WTC11 (cell line): ENCODE measurements at regions not wholly inside any gene's neighbourhood (a gene's known extent, or its start where the extent isn't known, plus 50 kb on each side); places are given as distances from the start of the nearest gene placed in this dataset.

Experiments
- ATAC-seq: fragments of 200-7000 bp; cut with Tn5 transposase; 2 replicates; pipeline ENCODE4 v1.10.0; 2021; ENCODE audit warnings: mild to moderate bottlenecking, moderate library complexity
- CTCF ChIA-PET: fragments of 300-600 bp; sonication (Branson Sonifier 250); formaldehyde crosslinking; loops from one replicate; lab custom pipeline; 2021; ENCODE audit warnings: antibody characterized with exemption; lab: Charles Lee
- POLR2A ChIA-PET: fragments of 350-600 bp; sonication (Branson Sonifier 250); formaldehyde crosslinking; loops from one replicate; lab custom pipeline; 2021; ENCODE audit warnings: antibody characterized with exemption; lab: Charles Lee
- DNase-seq: peaks from one replicate; pipeline ENCODE4 v3.0.0; 2021; ENCODE audit warnings: low spot score
- H3K27ac Mint-ChIP-seq: 2 replicates; pipeline ENCODE4 v1.8.0; 2021; ENCODE audit warnings: mixed read lengths
- H3K27me3 Mint-ChIP-seq: 2 replicates; pipeline ENCODE4 v1.8.0; 2021; ENCODE audit warnings: low read depth, mild to moderate bottlenecking, moderate library complexity, mixed read lengths
- H3K36me3 Mint-ChIP-seq: 2 replicates; pipeline ENCODE4 v1.8.0; 2021; ENCODE audit warnings: mixed read lengths
- H3K4me1 Mint-ChIP-seq: 2 replicates; pipeline ENCODE4 v1.8.0; 2022; ENCODE audit warnings: mixed read lengths
- H3K4me3 Mint-ChIP-seq: 2 replicates; pipeline ENCODE4 v1.8.0; 2021; ENCODE audit warnings: mild to moderate bottlenecking, moderate library complexity, mixed read lengths
- H3K9me3 Mint-ChIP-seq: 2 replicates; pipeline ENCODE4 v1.8.0; 2021; ENCODE audit warnings: mixed read lengths
- ATF1 ChIP-seq: sonication (generic); formaldehyde crosslinking; IDR thresholded peaks from 2 replicates; pipeline ENCODE4 v1.8.1; 2023; ENCODE audit warnings: mild to moderate bottlenecking, moderate library complexity, missing genetic modification reagents
- FOXP4 ChIP-seq: sonication (generic); formaldehyde crosslinking; IDR thresholded peaks from 2 replicates; pipeline ENCODE4 v1.8.0; 2022; ENCODE audit warnings: mild to moderate bottlenecking, missing genetic modification reagents
- GRHL2 ChIP-seq: fragments of 250-450 bp; sonication (Bioruptor Pico); IDR thresholded peaks from 2 replicates; pipeline ENCODE4 v1.8.0; 2022; ENCODE audit warnings: mild to moderate bottlenecking, moderate library complexity; ENCODE audit not compliant: insufficient replicate concordance, severe bottlenecking
- HMGXB4 ChIP-seq: sonication (generic); formaldehyde crosslinking; IDR thresholded peaks from 2 replicates; pipeline ENCODE4 v1.8.1; 2023; ENCODE audit warnings: mild to moderate bottlenecking, moderate library complexity, missing genetic modification reagents
- KAT7 ChIP-seq: sonication (generic); formaldehyde crosslinking; IDR thresholded peaks from 2 replicates; pipeline ENCODE4 v1.8.1; 2023; ENCODE audit warnings: missing genetic modification reagents, mild to moderate bottlenecking, borderline replicate concordance
- RORB ChIP-seq: fragments of 250-450 bp; sonication (Bioruptor Pico); IDR thresholded peaks from 2 replicates; pipeline ENCODE4 v1.9.0; 2021; ENCODE audit warnings: mild to moderate bottlenecking
- TEAD1 ChIP-seq: sonication (generic); formaldehyde crosslinking; IDR thresholded peaks from 2 replicates; pipeline ENCODE4 v1.8.0; 2022; ENCODE audit warnings: mild to moderate bottlenecking, missing genetic modification reagents
- TEAD4 ChIP-seq: sonication (generic); formaldehyde crosslinking; IDR thresholded peaks from 2 replicates; pipeline ENCODE4 v1.8.0; 2022; ENCODE audit warnings: mild to moderate bottlenecking, missing genetic modification reagents
- TP53 ChIP-seq: sonication (generic); formaldehyde crosslinking; IDR thresholded peaks from 2 replicates; pipeline ENCODE4 v1.8.1; 2023; ENCODE audit warnings: mild to moderate bottlenecking, missing genetic modification reagents
- ZNF263 ChIP-seq: sonication (generic); formaldehyde crosslinking; IDR thresholded peaks from 2 replicates; pipeline ENCODE4 v1.8.1; 2022; ENCODE audit warnings: low read depth, mild to moderate bottlenecking, moderate library complexity, missing genetic modification reagents
- ZNF423 ChIP-seq: fragments of 250-450 bp; sonication (Bioruptor Pico); IDR thresholded peaks from 2 replicates; pipeline ENCODE4 v2.1.2; 2022; ENCODE audit warnings: mild to moderate bottlenecking, moderate library complexity
- ZNF425 ChIP-seq: fragments of 250-450 bp; sonication (Bioruptor Pico); conservative IDR thresholded peaks from 2 replicates; pipeline ENCODE4 v1.9.0; 2021; ENCODE audit warnings: mild to moderate bottlenecking
- TF ChIP-seq, protein P1 (sequence below): fragments of 200-600 bp; IDR thresholded peaks from 2 replicates; pipeline ENCODE4 v1.8.0; 2022; ENCODE audit warnings: antibody characterized with exemption
- TF ChIP-seq, protein P2 (sequence below): sonication (generic); formaldehyde crosslinking; conservative IDR thresholded peaks from 2 replicates; pipeline ENCODE4 v1.8.1; 2022; ENCODE audit warnings: mild to moderate bottlenecking, missing genetic modification reagents
- TF ChIP-seq, protein P3 (sequence below): sonication (generic); formaldehyde crosslinking; IDR thresholded peaks from 2 replicates; pipeline ENCODE4 v1.8.1; 2023; ENCODE audit warnings: mild to moderate bottlenecking, missing genetic modification reagents, moderate library complexity
- TF ChIP-seq, protein P4 (sequence below): sonication (generic); formaldehyde crosslinking; IDR thresholded peaks from 2 replicates; pipeline ENCODE4 v1.8.0; 2023; ENCODE audit warnings: missing genetic modification reagents, mild to moderate bottlenecking, borderline replicate concordance
- TF ChIP-seq, protein P5 (sequence below): fragments of 250-450 bp; sonication (Bioruptor Pico); IDR thresholded peaks from 2 replicates; pipeline ENCODE4 v1.9.0; 2021; ENCODE audit warnings: moderate library complexity, mild to moderate bottlenecking, inconsistent platforms, borderline replicate concordance

- POLR2A ChIA-PET, result no interaction called here
- no peaks in the 10 kb centered on the region for H3K9me3 Mint-ChIP-seq
- no peak for DNase-seq
- H3K27ac Mint-ChIP-seq, result no peak overlapping the region
- no peak for TF ChIP-seq HMGXB4 (CRISPR knock-in tag)
- TF ChIP-seq ATF1 (CRISPR knock-in tag), result no peak
- TF ChIP-seq ZNF423 (CRISPR knock-in tag), result no peak
- TF ChIP-seq, protein P1, sequence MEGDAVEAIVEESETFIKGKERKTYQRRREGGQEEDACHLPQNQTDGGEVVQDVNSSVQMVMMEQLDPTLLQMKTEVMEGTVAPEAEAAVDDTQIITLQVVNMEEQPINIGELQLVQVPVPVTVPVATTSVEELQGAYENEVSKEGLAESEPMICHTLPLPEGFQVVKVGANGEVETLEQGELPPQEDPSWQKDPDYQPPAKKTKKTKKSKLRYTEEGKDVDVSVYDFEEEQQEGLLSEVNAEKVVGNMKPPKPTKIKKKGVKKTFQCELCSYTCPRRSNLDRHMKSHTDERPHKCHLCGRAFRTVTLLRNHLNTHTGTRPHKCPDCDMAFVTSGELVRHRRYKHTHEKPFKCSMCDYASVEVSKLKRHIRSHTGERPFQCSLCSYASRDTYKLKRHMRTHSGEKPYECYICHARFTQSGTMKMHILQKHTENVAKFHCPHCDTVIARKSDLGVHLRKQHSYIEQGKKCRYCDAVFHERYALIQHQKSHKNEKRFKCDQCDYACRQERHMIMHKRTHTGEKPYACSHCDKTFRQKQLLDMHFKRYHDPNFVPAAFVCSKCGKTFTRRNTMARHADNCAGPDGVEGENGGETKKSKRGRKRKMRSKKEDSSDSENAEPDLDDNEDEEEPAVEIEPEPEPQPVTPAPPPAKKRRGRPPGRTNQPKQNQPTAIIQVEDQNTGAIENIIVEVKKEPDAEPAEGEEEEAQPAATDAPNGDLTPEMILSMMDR, result no peak
- TF ChIP-seq, protein P2, sequence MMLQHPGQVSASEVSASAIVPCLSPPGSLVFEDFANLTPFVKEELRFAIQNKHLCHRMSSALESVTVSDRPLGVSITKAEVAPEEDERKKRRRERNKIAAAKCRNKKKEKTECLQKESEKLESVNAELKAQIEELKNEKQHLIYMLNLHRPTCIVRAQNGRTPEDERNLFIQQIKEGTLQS (CRISPR knock-in tag), result no peak
- TF ChIP-seq, all 79 proteins: peak for 0
- Mint-ChIP-seq H3K4me1 (peaks cover 2% of the 10 kb centered on the region), H3K27me3 (no peaks in the 10 kb centered on the region), H3K36me3 (no peaks in the 10 kb centered on the region), H3K4me3 (no peak overlapping the region)
- CTCF ChIA-PET, result no interaction called here
- ATAC-seq, result no peak
Measured at GRCh38 chr9:74172874-74173273, 324.3 kb upstream of the RORB start.

DNA sequence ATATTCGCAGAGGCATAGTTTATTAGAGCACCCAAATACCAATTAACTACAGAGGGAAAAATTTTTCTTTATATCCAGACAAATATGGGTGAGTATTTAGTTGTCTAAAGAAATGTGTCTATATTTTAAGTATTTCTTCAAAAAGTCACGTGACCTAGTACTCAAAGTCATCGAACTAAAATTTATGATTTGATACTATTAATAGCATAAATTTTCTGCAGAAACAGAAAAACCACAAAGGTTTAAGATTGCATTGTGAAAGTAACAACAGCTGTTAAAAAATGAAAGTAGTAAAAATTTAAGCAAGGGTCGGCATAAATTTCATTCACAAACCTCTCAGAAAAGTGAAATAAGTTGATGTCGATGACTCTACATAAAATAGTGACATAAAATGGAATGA is 323.9 kb upstream of the RORB start:
- Mint-ChIP-seq H3K9me3 (no peaks in the 10 kb centered on the region), H3K4me3 (no peak overlapping the region), H3K4me1 (no peaks in the 10 kb centered on the region), H3K36me3 (no peaks in the 10 kb centered on the region), H3K27ac (no peak overlapping the region), H3K27me3 (no peaks in the 10 kb centered on the region)
- POLR2A ChIA-PET, result no interaction called here
- CTCF ChIA-PET, result no interaction called here
- no peak for ATAC-seq
- no peak for DNase-seq
- TF ChIP-seq TEAD4 (no peak), KAT7 (CRISPR knock-in tag) (no peak), TP53 (no peak), FOXP4 (CRISPR knock-in tag) (no peak), RORB (CRISPR knock-in tag) (no peak), GRHL2 (CRISPR knock-in tag) (no peak), ZNF263 (CRISPR knock-in tag) (no peak), TEAD1 (CRISPR knock-in tag) (no peak), ZNF425 (no peak)
- TF ChIP-seq, protein P3, sequence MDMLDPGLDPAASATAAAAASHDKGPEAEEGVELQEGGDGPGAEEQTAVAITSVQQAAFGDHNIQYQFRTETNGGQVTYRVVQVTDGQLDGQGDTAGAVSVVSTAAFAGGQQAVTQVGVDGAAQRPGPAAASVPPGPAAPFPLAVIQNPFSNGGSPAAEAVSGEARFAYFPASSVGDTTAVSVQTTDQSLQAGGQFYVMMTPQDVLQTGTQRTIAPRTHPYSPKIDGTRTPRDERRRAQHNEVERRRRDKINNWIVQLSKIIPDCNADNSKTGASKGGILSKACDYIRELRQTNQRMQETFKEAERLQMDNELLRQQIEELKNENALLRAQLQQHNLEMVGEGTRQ (CRISPR knock-in tag), result no peak
- TF ChIP-seq, protein P4, sequence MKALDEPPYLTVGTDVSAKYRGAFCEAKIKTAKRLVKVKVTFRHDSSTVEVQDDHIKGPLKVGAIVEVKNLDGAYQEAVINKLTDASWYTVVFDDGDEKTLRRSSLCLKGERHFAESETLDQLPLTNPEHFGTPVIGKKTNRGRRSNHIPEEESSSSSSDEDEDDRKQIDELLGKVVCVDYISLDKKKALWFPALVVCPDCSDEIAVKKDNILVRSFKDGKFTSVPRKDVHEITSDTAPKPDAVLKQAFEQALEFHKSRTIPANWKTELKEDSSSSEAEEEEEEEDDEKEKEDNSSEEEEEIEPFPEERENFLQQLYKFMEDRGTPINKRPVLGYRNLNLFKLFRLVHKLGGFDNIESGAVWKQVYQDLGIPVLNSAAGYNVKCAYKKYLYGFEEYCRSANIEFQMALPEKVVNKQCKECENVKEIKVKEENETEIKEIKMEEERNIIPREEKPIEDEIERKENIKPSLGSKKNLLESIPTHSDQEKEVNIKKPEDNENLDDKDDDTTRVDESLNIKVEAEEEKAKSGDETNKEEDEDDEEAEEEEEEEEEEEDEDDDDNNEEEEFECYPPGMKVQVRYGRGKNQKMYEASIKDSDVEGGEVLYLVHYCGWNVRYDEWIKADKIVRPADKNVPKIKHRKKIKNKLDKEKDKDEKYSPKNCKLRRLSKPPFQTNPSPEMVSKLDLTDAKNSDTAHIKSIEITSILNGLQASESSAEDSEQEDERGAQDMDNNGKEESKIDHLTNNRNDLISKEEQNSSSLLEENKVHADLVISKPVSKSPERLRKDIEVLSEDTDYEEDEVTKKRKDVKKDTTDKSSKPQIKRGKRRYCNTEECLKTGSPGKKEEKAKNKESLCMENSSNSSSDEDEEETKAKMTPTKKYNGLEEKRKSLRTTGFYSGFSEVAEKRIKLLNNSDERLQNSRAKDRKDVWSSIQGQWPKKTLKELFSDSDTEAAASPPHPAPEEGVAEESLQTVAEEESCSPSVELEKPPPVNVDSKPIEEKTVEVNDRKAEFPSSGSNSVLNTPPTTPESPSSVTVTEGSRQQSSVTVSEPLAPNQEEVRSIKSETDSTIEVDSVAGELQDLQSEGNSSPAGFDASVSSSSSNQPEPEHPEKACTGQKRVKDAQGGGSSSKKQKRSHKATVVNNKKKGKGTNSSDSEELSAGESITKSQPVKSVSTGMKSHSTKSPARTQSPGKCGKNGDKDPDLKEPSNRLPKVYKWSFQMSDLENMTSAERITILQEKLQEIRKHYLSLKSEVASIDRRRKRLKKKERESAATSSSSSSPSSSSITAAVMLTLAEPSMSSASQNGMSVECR, result no peak
- TF ChIP-seq, protein P1, result no peak
- TF ChIP-seq, protein P5, sequence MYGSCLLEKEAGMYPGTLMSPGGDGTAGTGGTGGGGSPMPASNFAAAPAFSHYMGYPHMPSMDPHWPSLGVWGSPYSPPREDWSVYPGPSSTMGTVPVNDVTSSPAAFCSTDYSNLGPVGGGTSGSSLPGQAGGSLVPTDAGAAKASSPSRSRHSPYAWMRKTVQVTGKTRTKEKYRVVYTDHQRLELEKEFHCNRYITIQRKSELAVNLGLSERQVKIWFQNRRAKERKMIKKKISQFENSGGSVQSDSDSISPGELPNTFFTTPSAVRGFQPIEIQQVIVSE, result no peak
